HAP-1 (cell line): ENCODE measurements at regions not wholly inside any gene's neighbourhood (a gene's known extent, or its start where the extent isn't known, plus 50 kb on each side); places are given as distances from the start of the nearest gene placed in this dataset.

Source experiments
- DNase-seq, 2 experiments: peaks; one replicate each; pipeline ENCODE4 v3.0.0-alpha.2; 2016 to 2020; ENCODE audit warnings: low spot score in 2 of 2
- H3K27me3 ChIP-seq: fragments of 250-450 bp; sonication (Bioruptor Pico); 2 replicates; pipeline ENCODE4 v1.5.1; 2020; ENCODE audit warnings: low read depth, mild to moderate bottlenecking, moderate library complexity
- H3K36me3 ChIP-seq: fragments of 250-450 bp; sonication (Bioruptor Pico); replicated peaks from 2 replicates; pipeline ENCODE4 v1.5.1; 2020; ENCODE audit warnings: mild to moderate bottlenecking
- H3K4me1 ChIP-seq: fragments of 250-450 bp; sonication (Bioruptor Pico); 2 replicates; pipeline ENCODE4 v1.5.1; 2020; ENCODE audit warnings: mild to moderate bottlenecking
- H3K4me3 ChIP-seq: fragments of 250-450 bp; sonication (Bioruptor Pico); 2 replicates; pipeline ENCODE4 v1.5.1; 2020; ENCODE audit warnings: mild to moderate bottlenecking, moderate library complexity
- H3K9me3 ChIP-seq: fragments of 250-450 bp; sonication (Bioruptor Pico); 2 replicates; pipeline ENCODE4 v1.5.1; 2020; ENCODE audit warnings: mild to moderate bottlenecking, moderate library complexity
- in situ Hi-C: fragments of 300-500 bp; cut with MboI; formaldehyde crosslinking; loops from 3 replicates; pipeline ENCODE4 v1.14.3; 2020; ENCODE audit warnings: low sequenced_read_pairs, inconsistent platforms, mixed read lengths

DNA sequence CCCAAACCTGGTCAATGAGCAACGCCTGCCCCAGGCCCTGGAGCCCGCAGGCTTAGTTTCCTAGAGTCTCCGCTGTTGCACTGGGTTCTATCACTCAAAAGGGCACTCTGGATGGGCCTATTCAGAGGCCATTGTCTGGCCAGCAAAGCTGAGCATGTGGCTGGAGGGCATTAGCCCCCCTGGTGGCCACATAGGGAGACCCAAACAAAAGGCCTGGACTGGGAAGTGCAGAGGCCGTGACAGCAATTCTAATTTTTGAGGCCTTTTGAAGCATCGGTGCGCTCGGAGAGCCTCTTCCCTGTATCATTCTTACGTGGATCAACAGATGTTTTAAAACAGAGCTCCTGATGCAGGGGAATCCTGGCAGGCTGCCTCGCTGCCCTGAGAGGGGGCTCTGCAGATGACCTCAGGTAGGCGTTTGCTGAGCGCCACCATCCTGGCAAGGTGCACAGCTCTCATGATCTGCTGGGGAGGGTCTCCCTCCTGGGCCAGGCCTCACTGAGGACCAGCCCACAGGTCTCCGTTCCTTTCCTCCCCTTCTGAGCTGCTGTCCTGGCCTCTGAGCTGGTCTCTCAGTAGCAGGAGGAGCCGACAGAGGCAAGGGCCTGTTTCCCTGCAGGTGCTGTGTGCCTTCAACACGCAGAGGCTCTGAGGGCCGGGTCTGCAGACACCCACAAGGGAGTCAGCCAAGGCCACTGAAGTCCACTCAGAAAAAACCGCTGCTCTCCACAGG lies 190.5 kb downstream of the URI1 start:
- H3K36me3 ChIP-seq: no peaks in the 10 kb centered on the region
- H3K9me3 ChIP-seq: no peaks in the 10 kb centered on the region
- in situ Hi-C loops: no loop called here
- H3K4me3 ChIP-seq: no peak overlapping the region
- peaks cover 4% of the 10 kb centered on the region; the same call in 1 of the 2 replicates for H3K4me1 ChIP-seq
- no peak for DNase-seq
- no peaks in the 10 kb centered on the region for H3K27me3 ChIP-seq

DNA sequence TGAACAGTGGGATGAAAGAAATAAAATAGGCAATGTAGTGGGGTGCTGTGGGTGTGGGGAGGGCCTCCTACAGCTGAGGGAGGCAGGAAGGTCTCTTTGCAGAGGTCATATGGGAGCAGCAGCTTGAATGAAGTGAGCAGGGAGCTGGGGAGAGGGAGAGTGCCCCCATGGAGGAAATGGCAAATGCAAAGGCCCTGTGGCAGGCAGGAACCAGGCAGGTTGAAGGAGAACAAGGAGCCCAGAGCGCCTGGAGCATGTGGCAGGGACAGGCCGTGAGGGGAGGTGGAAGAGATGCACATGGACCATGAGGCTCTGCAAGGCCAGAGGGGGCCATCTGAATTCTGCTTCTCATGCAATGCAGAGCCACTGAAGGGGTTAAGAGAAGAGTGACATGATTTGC lies 191.8 kb downstream of the URI1 start:
- Histone ChIP-seq H3K36me3 (no peaks in the 10 kb centered on the region), H3K4me3 (no peak overlapping the region), H3K4me1 (peaks cover 4% of the 10 kb centered on the region; the same call in 1 of the 2 replicates), H3K9me3 (no peaks in the 10 kb centered on the region), H3K27me3 (no peaks in the 10 kb centered on the region)
- DNase-seq: no peak
- in situ Hi-C loops: no loop called here

DNA sequence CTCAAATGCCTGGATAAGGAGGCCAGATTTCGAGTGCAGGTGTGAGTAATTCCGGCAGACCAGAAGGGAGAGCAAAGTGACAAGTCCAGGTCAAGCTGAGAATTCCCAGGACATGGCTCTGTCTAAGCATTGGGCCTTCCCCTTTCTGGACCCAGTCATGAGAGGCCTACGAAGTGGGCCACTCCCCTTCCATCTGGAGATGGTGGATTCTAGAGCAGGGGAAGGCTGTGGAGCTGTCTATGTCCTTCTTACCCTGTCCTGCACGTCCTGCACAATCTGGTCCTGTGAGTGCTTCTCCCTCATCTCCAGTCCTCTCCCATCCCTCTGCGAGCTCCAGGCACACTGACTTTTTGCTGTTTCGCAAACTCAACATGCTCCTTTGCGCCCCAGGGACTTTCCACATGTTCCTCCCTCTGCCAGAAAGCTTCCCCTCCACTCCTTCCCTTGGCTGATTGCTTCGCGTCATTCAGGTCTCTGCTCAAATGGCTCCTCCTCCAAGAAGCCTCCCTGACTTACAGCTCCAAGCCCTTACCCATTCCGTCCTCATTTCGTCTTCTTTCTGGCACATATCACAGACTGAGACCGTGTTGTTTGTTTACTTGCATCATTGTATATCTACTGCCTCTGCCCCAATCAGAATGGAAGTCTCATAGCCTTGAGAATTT lies 193.2 kb downstream of the URI1 start:
- in situ Hi-C loops: no loop called here
- H3K27me3 ChIP-seq: no peaks in the 10 kb centered on the region
- H3K4me1 ChIP-seq: peaks cover 4% of the 10 kb centered on the region; the same call in 1 of the 2 replicates
- H3K36me3 ChIP-seq: no peaks in the 10 kb centered on the region
- no peak overlapping the region for H3K4me3 ChIP-seq
- no peak for DNase-seq
- H3K9me3 ChIP-seq: no peaks in the 10 kb centered on the region

DNA sequence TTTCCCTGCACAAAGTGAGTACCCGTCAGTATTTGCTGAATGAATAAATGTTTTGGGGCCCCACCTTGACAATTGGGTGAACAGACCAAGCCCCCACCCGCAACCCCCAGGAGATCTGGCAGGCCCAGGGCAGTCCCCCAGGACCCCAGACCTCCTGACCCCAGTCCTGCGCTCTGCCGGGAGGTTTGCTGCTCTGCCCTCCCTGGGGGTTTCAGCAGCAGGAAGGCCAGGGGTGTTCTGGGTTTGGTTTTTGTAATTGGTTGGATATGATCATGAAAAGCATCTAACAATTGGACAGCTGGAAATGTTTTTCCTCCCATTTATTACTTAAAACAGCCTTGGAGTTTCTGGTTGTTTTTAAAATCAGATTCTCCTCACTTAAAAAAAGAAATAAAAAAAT lies 193.8 kb downstream of the URI1 start:
- Histone ChIP-seq H3K4me3 (no peak overlapping the region), H3K9me3 (no peaks in the 10 kb centered on the region), H3K36me3 (no peaks in the 10 kb centered on the region), H3K4me1 (peaks cover 4% of the 10 kb centered on the region; the same call in 1 of the 2 replicates), H3K27me3 (no peaks in the 10 kb centered on the region)
- in situ Hi-C loops: no loop called here
- no peak for DNase-seq

DNA sequence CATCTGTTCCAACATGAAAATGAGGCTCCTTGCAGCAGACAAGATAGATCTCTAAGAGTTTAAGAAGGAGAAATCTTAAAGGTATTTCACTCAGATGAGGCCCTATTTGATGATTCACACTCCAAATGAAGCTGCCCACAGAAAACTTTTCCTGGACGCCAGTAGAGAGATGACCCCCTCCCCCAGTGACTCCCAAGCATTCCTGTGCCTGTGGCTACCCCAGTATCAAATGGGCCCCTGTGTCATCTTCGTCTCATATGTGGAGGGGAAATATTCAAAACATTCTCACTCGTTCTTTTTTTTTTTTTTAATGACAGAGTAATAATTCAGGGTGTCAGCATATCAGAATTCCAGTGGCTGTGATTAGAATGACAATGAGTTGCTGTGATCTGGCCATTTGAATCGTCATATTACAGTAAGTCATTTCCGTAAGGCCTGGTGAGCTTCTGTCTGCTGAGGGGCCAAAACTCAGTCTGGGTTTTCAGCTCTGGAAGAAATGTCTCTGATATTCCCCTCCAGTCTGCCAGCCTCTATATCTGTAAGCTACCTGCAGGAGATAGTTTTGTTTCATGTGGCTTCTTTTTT lies 194.7 kb downstream of the URI1 start:
- no peak overlapping the region for H3K4me3 ChIP-seq
- H3K9me3 ChIP-seq: no peaks in the 10 kb centered on the region
- in situ Hi-C loops: no loop called here

DNA sequence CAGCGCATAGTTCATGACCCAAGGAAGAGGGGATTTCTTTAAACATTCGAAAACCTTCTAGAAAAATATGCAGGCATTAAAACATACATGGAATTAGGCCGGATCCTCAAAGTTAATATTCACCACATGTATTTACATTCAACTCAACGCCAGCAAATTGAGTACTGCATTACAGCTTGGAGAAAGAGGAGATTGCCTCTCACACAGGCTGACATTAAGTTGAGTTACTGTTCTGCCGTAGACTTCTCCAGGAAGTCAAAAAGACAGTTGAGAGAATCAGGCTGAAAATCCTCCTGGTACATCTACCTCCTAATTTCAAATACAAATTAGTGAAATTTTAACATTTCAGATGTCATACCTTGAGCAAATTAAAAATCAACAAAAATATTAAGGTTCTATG lies 195.7 kb downstream of the URI1 start:
- Histone ChIP-seq H3K27me3 (no peaks in the 10 kb centered on the region), H3K9me3 (no peaks in the 10 kb centered on the region), H3K36me3 (no peaks in the 10 kb centered on the region), H3K4me1 (peaks cover 4% of the 10 kb centered on the region; the same call in 1 of the 2 replicates), H3K4me3 (no peak overlapping the region)
- DNase-seq: no peak
- in situ Hi-C loops: no loop called here

More for the DNA sequence above, 194.7 kb downstream of the URI1 start:
- H3K36me3 ChIP-seq: no peaks in the 10 kb centered on the region
- DNase-seq: peak in 1 of 2 experiments; percentile 9
- peaks cover 4% of the 10 kb centered on the region; the same call in 1 of the 2 replicates for H3K4me1 ChIP-seq
- H3K27me3 ChIP-seq: no peaks in the 10 kb centered on the region

DNA sequence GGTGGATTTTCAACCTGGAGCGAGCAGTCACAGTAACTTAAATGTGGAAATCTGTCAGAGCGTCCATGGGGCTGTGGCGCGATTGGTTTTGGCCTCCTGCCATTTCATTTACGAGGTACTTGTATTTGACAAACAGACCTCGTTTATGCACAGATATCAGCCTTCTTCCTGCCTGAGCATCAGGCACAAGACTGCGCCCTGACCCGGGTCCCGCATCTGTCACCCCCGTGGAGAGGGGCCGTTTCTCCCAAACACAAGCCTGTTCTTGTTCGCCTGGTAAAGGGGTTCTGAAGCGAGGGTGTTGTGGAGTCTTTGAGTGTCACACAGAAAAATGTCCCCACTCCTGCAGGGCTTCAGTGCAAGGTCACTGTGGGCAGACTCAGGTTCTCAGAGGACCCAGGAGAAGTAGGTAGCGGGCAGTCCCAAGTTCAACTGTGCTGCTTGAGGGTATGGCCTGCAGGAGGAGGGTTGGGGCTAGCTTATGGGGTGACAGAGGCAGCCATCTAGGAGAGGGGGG lies 202.3 kb downstream of the URI1 start:
- H3K27me3 ChIP-seq: no peaks in the 10 kb centered on the region
- H3K4me3 ChIP-seq: no peak overlapping the region
- no peaks in the 10 kb centered on the region for H3K4me1 ChIP-seq
- in situ Hi-C loops: no loop called here
- no peaks in the 10 kb centered on the region for H3K9me3 ChIP-seq
- H3K36me3 ChIP-seq: no peaks in the 10 kb centered on the region
- DNase-seq: no peak

DNA sequence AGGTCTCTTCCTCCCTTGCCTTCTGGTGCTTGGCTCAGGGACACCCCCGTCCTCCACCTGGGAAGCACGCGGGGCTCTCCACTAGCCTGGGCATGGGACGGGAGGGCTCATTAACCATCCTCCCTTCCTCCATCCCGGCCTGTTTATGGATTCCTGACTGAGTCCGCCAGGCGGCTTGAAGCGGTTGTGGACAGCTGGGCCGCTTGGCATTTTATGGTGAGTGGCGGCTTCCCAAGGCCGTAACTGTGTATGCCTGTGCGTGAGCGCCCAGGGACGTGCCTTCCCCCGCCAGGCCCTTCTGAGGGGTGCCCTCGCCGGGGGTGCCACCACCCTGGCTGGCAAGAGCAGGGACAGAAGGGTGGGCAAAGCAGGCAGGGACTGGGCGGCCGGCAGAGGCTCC lies 202.8 kb downstream of the URI1 start:
- Histone ChIP-seq H3K9me3 (no peaks in the 10 kb centered on the region), H3K4me1 (no peaks in the 10 kb centered on the region), H3K27me3 (no peaks in the 10 kb centered on the region), H3K4me3 (no peak overlapping the region), H3K36me3 (no peaks in the 10 kb centered on the region)
- no peak for DNase-seq
- in situ Hi-C loops: no loop called here

DNA sequence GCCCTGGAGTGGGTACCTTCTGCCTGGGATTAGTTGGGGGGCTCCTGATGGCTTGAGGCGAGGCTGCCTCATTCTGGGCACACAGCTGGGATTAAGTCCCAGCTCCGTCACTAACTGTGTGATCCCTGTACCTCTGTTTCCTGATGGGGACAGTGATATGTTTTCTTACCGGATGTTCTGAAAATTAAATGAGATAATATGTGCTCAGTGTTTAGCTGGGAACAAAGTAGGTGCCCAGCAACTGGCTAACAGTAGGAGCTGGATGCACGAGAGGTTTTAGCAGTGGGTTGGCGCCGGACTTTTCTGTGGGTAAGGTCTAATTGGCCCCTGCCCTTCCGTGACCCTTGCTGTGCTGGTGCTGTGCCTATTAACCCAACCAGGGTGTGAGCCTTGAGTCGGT lies 203.4 kb downstream of the URI1 start:
- in situ Hi-C loops: no loop called here
- Histone ChIP-seq H3K36me3 (no peaks in the 10 kb centered on the region), H3K4me1 (no peaks in the 10 kb centered on the region), H3K9me3 (no peaks in the 10 kb centered on the region), H3K4me3 (no peak overlapping the region), H3K27me3 (no peaks in the 10 kb centered on the region)
- DNase-seq: no peak

DNA sequence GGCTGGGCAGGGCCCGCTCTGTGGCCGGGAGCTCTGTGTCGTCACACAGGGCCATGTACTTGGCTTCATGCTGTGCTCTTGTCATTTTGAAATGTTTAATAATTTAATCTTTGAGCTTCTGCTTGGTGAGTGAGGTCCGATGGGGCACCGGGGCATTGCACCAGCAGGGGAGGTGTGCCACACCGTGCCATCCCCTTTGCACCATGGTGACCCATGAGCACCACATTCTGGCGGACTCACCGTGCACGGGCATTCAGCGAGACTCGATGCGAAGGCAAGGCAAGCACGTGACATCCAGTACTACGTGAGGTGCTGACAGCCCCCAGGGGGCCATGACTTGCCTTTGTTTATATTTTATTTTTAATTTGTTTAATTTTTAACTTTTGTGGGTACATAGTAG lies 204.3 kb downstream of the URI1 start:
- no peaks in the 10 kb centered on the region for H3K36me3 ChIP-seq
- no peaks in the 10 kb centered on the region for H3K27me3 ChIP-seq
- no peaks in the 10 kb centered on the region for H3K4me1 ChIP-seq
- in situ Hi-C loops: no loop called here
- no peak overlapping the region for H3K4me3 ChIP-seq
- DNase-seq: no peak
- H3K9me3 ChIP-seq: no peaks in the 10 kb centered on the region

DNA sequence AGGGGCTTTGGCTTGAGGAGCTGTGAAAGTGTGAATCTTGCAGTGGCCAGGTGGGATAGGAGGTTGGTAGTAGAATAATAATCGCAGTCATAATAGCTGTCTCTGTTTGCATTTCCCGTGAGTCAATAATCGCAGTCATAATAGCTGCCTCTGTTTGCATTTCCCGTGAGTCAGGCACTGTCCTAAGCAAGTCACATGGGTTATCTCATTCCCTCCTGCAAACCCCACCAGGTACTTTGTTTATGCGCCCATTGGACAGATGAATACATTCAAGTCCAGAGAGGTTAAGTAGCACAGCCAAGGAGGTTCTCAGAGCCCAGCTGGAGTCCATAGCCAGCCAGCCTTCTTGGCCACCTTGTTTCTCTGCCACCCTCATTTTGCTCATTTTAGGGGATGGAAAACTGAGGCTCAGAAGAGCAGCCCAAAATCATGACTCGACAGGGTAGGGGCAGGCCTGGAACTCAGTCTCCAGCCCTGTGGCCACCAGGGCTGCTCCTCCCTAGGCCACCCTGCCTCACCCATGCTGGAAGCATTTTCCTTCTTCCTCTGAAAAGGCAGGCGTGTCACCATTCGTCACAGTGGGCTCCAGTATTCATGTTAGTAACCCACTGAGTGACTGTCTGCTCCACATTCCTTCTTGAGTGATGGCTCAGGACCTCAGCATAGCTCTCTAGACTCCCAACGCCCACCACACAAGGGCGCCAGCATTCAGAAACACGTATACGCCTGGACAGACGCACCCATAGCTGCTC lies 206.2 kb downstream of the URI1 start:
- no peak overlapping the region for H3K4me3 ChIP-seq
- H3K36me3 ChIP-seq: no peaks in the 10 kb centered on the region
- no peaks in the 10 kb centered on the region for H3K9me3 ChIP-seq
- H3K27me3 ChIP-seq: no peaks in the 10 kb centered on the region
- DNase-seq: no peak
- in situ Hi-C loops: no loop called here
- no peaks in the 10 kb centered on the region for H3K4me1 ChIP-seq

DNA sequence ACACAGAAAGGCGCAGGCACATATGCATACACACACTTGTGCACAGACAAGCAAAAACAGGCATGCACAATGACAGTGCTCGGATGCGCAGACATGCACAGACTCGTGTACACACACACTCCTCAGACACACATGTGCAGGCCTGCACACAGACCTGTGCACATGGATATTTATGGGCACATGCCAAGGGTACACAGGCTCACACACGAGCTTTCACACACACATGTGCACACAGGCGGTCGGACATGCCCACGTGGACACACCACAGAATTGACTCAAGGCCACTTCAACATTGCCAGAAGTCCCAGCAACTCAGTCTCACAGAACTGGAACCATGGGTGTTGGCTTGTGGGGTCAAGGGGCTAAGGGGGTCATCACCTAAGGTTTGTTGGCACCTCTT lies 206.8 kb downstream of the URI1 start:
- Histone ChIP-seq H3K27me3 (no peaks in the 10 kb centered on the region), H3K4me1 (no peaks in the 10 kb centered on the region), H3K36me3 (no peaks in the 10 kb centered on the region), H3K4me3 (no peak overlapping the region), H3K9me3 (no peaks in the 10 kb centered on the region)
- in situ Hi-C loops: no loop called here
- DNase-seq: no peak

DNA sequence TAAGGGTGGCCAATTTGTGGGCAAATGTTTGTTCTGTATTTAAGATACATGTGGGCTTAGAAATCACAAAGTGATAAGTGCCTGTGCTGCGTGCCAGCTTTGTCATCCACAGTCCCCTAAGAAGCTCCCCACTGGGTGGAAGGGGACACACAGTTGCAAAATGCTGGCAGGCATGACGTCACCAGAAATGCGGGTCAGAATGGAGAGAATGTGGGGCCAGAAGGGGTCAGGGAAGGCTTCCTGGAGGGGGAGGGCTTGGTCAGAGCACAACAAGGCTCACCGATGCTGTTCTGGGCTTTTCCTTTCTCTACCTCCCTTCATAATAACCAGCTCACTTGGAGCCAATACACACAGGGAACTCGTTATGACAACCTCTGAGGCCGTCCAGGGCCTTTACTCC lies 207.3 kb downstream of the URI1 start:
- no peak for DNase-seq
- no peaks in the 10 kb centered on the region for H3K36me3 ChIP-seq
- in situ Hi-C loops: no loop called here
- H3K4me1 ChIP-seq: no peaks in the 10 kb centered on the region
- H3K27me3 ChIP-seq: no peaks in the 10 kb centered on the region
- H3K9me3 ChIP-seq: no peaks in the 10 kb centered on the region
- H3K4me3 ChIP-seq: no peak overlapping the region
